ENCODE measurements at regions not wholly inside any gene's neighbourhood (a gene's known extent, or its start where the extent isn't known, plus 50 kb on each side); places are given as distances from the start of the nearest gene placed in this dataset.

- no peak for DNase-seq
These were observed 538.8 kb downstream of the MCTP2 start for GRCh38 chr15:94770199-94770598.

GRCh38 chr15:94777037-94777436 is 545.7 kb downstream of the MCTP2 start:
- no peak for DNase-seq

- no peak for DNase-seq
These were observed 547.5 kb downstream of the MCTP2 start for GRCh38 chr15:94778840-94779239.

GRCh38 chr15:94780166-94780565 is 548.8 kb downstream of the MCTP2 start:
- no peak for DNase-seq

- DNase-seq: no peak
These were observed 553.7 kb downstream of the MCTP2 start for GRCh38 chr15:94785091-94785490.

- DNase-seq: no peak
These were observed 559.6 kb downstream of the MCTP2 start for GRCh38 chr15:94791008-94791407.

GRCh38 chr15:94791510-94791909 is 560.1 kb downstream of the MCTP2 start:
- DNase-seq: no peak

GRCh38 chr15:94792196-94792595 is 560.8 kb downstream of the MCTP2 start:
- DNase-seq: no peak

- no peak for DNase-seq
These were observed 561.8 kb downstream of the MCTP2 start for GRCh38 chr15:94793207-94793606.

- no peak for DNase-seq
These were observed 562.3 kb downstream of the MCTP2 start for GRCh38 chr15:94793641-94794040.

- no peak for DNase-seq
These were observed 573.3 kb downstream of the MCTP2 start for GRCh38 chr15:94804613-94805012.

- no peak for DNase-seq
These were observed 583.9 kb downstream of the MCTP2 start for GRCh38 chr15:94815110-94815731.

- no peak for DNase-seq
These were observed 584.6 kb downstream of the MCTP2 start for GRCh38 chr15:94815914-94816313.

GRCh38 chr15:94829887-94830884 is 598.8 kb downstream of the MCTP2 start:
- no peak for DNase-seq

GRCh38 chr15:94834000-94834399 is 602.6 kb downstream of the MCTP2 start:
- no peak for DNase-seq

GRCh38 chr15:94834494-94834893 is 603.1 kb downstream of the MCTP2 start:
- no peak for DNase-seq

GRCh38 chr15:94838281-94838680 is 606.9 kb downstream of the MCTP2 start:
- no peak for DNase-seq

- no peak for DNase-seq
These were observed 609.7 kb downstream of the MCTP2 start for GRCh38 chr15:94840794-94841783.

GRCh38 chr15:94843060-94843459 is 611.7 kb downstream of the MCTP2 start:
- DNase-seq: no peak

- DNase-seq: no peak
These were observed 612.8 kb downstream of the MCTP2 start for GRCh38 chr15:94844198-94844537.

- DNase-seq: no peak
These were observed 613.4 kb downstream of the MCTP2 start for GRCh38 chr15:94844538-94845389.

- DNase-seq: no peak
These were observed 614.0 kb downstream of the MCTP2 start for GRCh38 chr15:94845390-94845716.
